Transverse colon (tissue), 4 donors: ENCODE measurements at regions not wholly inside any gene's neighbourhood (a gene's known extent, or its start where the extent isn't known, plus 50 kb on each side); places are given as distances from the start of the nearest gene placed in this dataset.
A peak's percentile ranks its signal among the peaks of the same experiment; 100 is the strongest.

Experiments used
- DNase-seq: peaks from one replicate; pipeline ENCODE4 v3.0.0-alpha.2; 2019
- H3K27ac ChIP-seq, 4 donors: fragments of 200-600 bp; sonication (generic); 2 replicates each; pipeline ENCODE4 v1.5.1; 2016 to 2018; ENCODE audit warnings: inconsistent platforms in 4 of 4
- H3K27me3 ChIP-seq: fragments of 200-600 bp; sonication (generic); 2 replicates; pipeline ENCODE4 v1.5.1; 2017; ENCODE audit warnings: inconsistent platforms
- H3K36me3 ChIP-seq, 4 donors: fragments of 200-600 bp; sonication (generic); 2 replicates each; pipeline ENCODE4 v1.5.1; 2017 to 2019; ENCODE audit warnings: inconsistent platforms in 4 of 4
- H3K4me1 ChIP-seq, 4 donors: fragments of 200-600 bp; sonication (generic); 2 replicates each; pipeline ENCODE4 v1.5.1; 2017 to 2020; ENCODE audit warnings: inconsistent platforms in 4 of 4
- H3K4me3 ChIP-seq, 4 donors: fragments of 200-600 bp; sonication (generic); 1 replicate in 1 of 4; 2 replicates in 3 of 4; pipeline versions ENCODE4 v1.5.1 to v1.6.1; 2017 to 2019; ENCODE audit warnings: inconsistent platforms in 4 of 4
- H3K9me3 ChIP-seq, 2 donors: fragments of 200-600 bp; sonication (generic); 2 replicates each; pipeline ENCODE4 v1.5.1; 2017 to 2019; ENCODE audit warnings: inconsistent platforms in 2 of 2
- CTCF ChIP-seq, 5 experiments: fragments of 200-600 bp in 3 of 5; fragments of 450-650 bp in 2 of 5; sonication (generic) in 3 of 5; IDR thresholded peaks; 1 replicate in 2 of 5; 2 replicates in 3 of 5; pipeline ENCODE4 v1.5.1; 2016 to 2017; ENCODE audit warnings: antibody characterized with exemption in 5 of 5, inconsistent platforms in 3 of 5, mild to moderate bottlenecking in 2 of 5, moderate library complexity in 1 of 5
- EP300 ChIP-seq: sonication (generic); formaldehyde crosslinking; IDR thresholded peaks from one replicate; pipeline ENCODE4 v1.6.1; 2017; ENCODE audit warnings: antibody characterized with exemption, low read depth
- POLR2A ChIP-seq: fragments of 450-650 bp; IDR thresholded peaks from one replicate; pipeline ENCODE4 v1.6.1; 2016; ENCODE audit warnings: antibody characterized with exemption, mild to moderate bottlenecking, moderate library complexity
- POLR2AphosphoS5 ChIP-seq, 3 donors: sonication (generic); formaldehyde crosslinking; IDR thresholded peaks; one replicate each; pipeline ENCODE4 v1.6.1; 2016; ENCODE audit warnings: antibody characterized with exemption in 3 of 3
- WGBS, 2 donors: methylation state at CpG; one replicate each; pipeline ENCODE4 v1.1.5; 2018; ENCODE audit warnings: low coverage in 1 of 2; 5-methylcytosine and 5-hydroxymethylcytosine counted together
- in situ Hi-C, 4 donors: fragments of 200-750 bp; cut with MboI; loops; one replicate each; pipeline versions ENCODE4 v1.15.0 to v1.15.1; 2017; ENCODE audit warnings: low sequenced_read_pairs in 3 of 4, low pct_ligation_motif_present in 1 of 4, low pct_unique_long_range_greater_than_20kb in 1 of 4
- intact Hi-C: fragments of 100-400 bp; cut with DNase I; formaldehyde crosslinking; loops from one replicate; pipeline ENCODE4 v1.15.1; 2023; ENCODE audit warnings: low total_unique reads

- H3K27ac ChIP-seq = no peak overlapping the region
- intact Hi-C loops = no loop called here
- 63 to 64% methylated on average over 2 to 6 of the region's 6 CpGs for WGBS, 2 donors
- H3K4me3 ChIP-seq = no peak overlapping the region
- in situ Hi-C loops = loop anchor here in 1 of 4 donors (10.0 kb wide), 1 partner anchor 62 kb away; no protein-coding TSS in a partner anchor
- H3K4me1 ChIP-seq = peaks cover 0 to 11% (median 0%) of the 10 kb centered on the region in 4 donors
- TF ChIP-seq POLR2AphosphoS5 (IDR thresholded peaks at IDR 0.05) = no peak
- H3K27me3 ChIP-seq = no peaks in the 10 kb centered on the region
- no peaks in the 10 kb centered on the region for H3K36me3 ChIP-seq
- no peaks in the 10 kb centered on the region for H3K9me3 ChIP-seq
- no peak for DNase-seq
These were observed 91.2 kb downstream of the LIPG start for GRCh38 chr18:49652881-49653724.

GRCh38 chr18:49651033-49651432 is 89.2 kb downstream of the LIPG start:
- Histone ChIP-seq H3K27me3 (no peaks in the 10 kb centered on the region), H3K27ac (no peak overlapping the region), H3K9me3 (no peaks in the 10 kb centered on the region), H3K36me3 (no peaks in the 10 kb centered on the region), H3K4me1 (peaks cover 0 to 25% (median 6%) of the 10 kb centered on the region in 4 donors), H3K4me3 (no peak overlapping the region)
- intact Hi-C loops (no loop called here), in situ Hi-C loops (loop anchor here in 1 of 4 donors (10.0 kb wide), 1 partner anchor 64 kb away; no protein-coding TSS in a partner anchor)
- no peak for TF ChIP-seq CTCF (IDR thresholded peaks at IDR 0.05)
- TF ChIP-seq POLR2A = no peak
- TF ChIP-seq EP300 = no peak
- no peak for TF ChIP-seq POLR2AphosphoS5 (IDR thresholded peaks at IDR 0.05)
- WGBS, 2 donors = 80 to 93% methylated on average over 2 to 6 of the region's 6 CpGs
- DNase-seq = no peak

GRCh38 chr18:49650426-49650891 is 88.6 kb downstream of the LIPG start:
- H3K4me1 ChIP-seq = peaks cover 0 to 25% (median 6%) of the 10 kb centered on the region in 4 donors
- H3K36me3 ChIP-seq = no peaks in the 10 kb centered on the region
- no peak overlapping the region for H3K27ac ChIP-seq
- TF ChIP-seq EP300 (no peak), POLR2AphosphoS5 (IDR thresholded peaks at IDR 0.05) (no peak)
- DNase-seq = no peak
- H3K4me3 ChIP-seq = no peak overlapping the region
- no peaks in the 10 kb centered on the region for H3K27me3 ChIP-seq
- no peaks in the 10 kb centered on the region for H3K9me3 ChIP-seq
- in situ Hi-C loops = loop anchor here in 1 of 4 donors (10.0 kb wide), 1 partner anchor 64 kb away; no protein-coding TSS in a partner anchor
- WGBS, 2 donors = 81 to 100% methylated on average over 1 to 7 of the region's 7 CpGs
- intact Hi-C loops = no loop called here

- Histone ChIP-seq H3K9me3 (no peaks in the 10 kb centered on the region), H3K36me3 (no peaks in the 10 kb centered on the region), H3K27me3 (no peaks in the 10 kb centered on the region), H3K27ac (peak overlapping the region in 2 of 4 donors; percentile 2 to 55), H3K4me3 (no peak overlapping the region), H3K4me1 (peaks cover 0 to 29% (median 6%) of the 10 kb centered on the region in 4 donors)
- TF ChIP-seq CTCF (IDR thresholded peaks at IDR 0.05) (peak in 3 of 5 experiments; percentile 15 to 29 (median 17)), EP300 (no peak)
- in situ Hi-C loops (no loop called here), intact Hi-C loops (no loop called here)
- no peak for DNase-seq
- WGBS, 2 donors = 86 to 89% methylated on average over 3 of the region's 3 CpGs
These were observed 87.0 kb downstream of the LIPG start for GRCh38 chr18:49648811-49649210.
